ENCODE measurements at regions not wholly inside any gene's neighbourhood (a gene's known extent, or its start where the extent isn't known, plus 50 kb on each side); places are given as distances from the start of the nearest gene placed in this dataset.

- no peak for DNase-seq
Measured at GRCh38 chr3:59540241-59540640, 490.4 kb upstream of the CFAP20DC start.

- DNase-seq, result no peak
Measured at GRCh38 chr3:59538753-59539432, 489.1 kb upstream of the CFAP20DC start.

GRCh38 chr3:59535791-59536221 is 486.0 kb upstream of the CFAP20DC start:
- no peak for DNase-seq

- no peak for DNase-seq
Measured at GRCh38 chr3:59531994-59532393, 482.2 kb upstream of the CFAP20DC start.

- DNase-seq, result no peak
Measured at GRCh38 chr3:59531066-59531745, 481.4 kb upstream of the CFAP20DC start.

GRCh38 chr3:59528251-59528650 is 478.4 kb upstream of the CFAP20DC start:
- DNase-seq, result no peak

- peak; percentile 72 for DNase-seq
Measured at GRCh38 chr3:59527493-59527892, 477.7 kb upstream of the CFAP20DC start.

- DNase-seq, result peak; percentile 80
Measured at GRCh38 chr3:59526999-59527398, 477.2 kb upstream of the CFAP20DC start.

- DNase-seq, result no peak
Measured at GRCh38 chr3:59522550-59522949, 472.7 kb upstream of the CFAP20DC start.

GRCh38 chr3:59519094-59519493 is 469.3 kb upstream of the CFAP20DC start:
- DNase-seq, result no peak

- no peak for DNase-seq
Measured at GRCh38 chr3:59518283-59519055, 468.6 kb upstream of the CFAP20DC start.

- DNase-seq, result no peak
Measured at GRCh38 chr3:59517388-59517787, 467.6 kb upstream of the CFAP20DC start.

- DNase-seq, result no peak
Measured at GRCh38 chr3:59515966-59516365, 466.1 kb upstream of the CFAP20DC start.

GRCh38 chr3:59514865-59515482 is 465.1 kb upstream of the CFAP20DC start:
- no peak for DNase-seq

- no peak for DNase-seq
Measured at GRCh38 chr3:59513570-59513969, 463.7 kb upstream of the CFAP20DC start.

- peak; percentile 21 for DNase-seq
Measured at GRCh38 chr3:59512066-59512465, 462.2 kb upstream of the CFAP20DC start.

GRCh38 chr3:59510576-59510975 is 460.8 kb upstream of the CFAP20DC start:
- DNase-seq, result no peak

- no peak for DNase-seq
Measured at GRCh38 chr3:59508273-59508672, 458.4 kb upstream of the CFAP20DC start.

- no peak for DNase-seq
Measured at GRCh38 chr3:59506191-59506590, 456.4 kb upstream of the CFAP20DC start.

- no peak for DNase-seq
Measured at GRCh38 chr3:59503441-59503840, 453.6 kb upstream of the CFAP20DC start.

GRCh38 chr3:59502806-59503205 is 453.0 kb upstream of the CFAP20DC start:
- DNase-seq, result peak; percentile 69

- no peak for DNase-seq
Measured at GRCh38 chr3:59499954-59500353, 450.1 kb upstream of the CFAP20DC start.

- no peak for DNase-seq
Measured at GRCh38 chr3:59499000-59499399, 449.2 kb upstream of the CFAP20DC start.
